HUES64 (cell line): ENCODE measurements at regions not wholly inside any gene's neighbourhood (a gene's known extent, or its start where the extent isn't known, plus 50 kb on each side); places are given as distances from the start of the nearest gene placed in this dataset.

Experiments used
- H3K27ac ChIP-seq: 2 replicates; pipeline ENCODE4 v1.7.0; 2013; ENCODE audit warnings: low read depth, low read length, inconsistent platforms
- H3K27me3 ChIP-seq: 2 replicates; pipeline ENCODE4 v1.6.1; 2013; ENCODE audit warnings: mild to moderate bottlenecking, low read length; ENCODE audit not compliant: insufficient read depth
- H3K36me3 ChIP-seq: 2 replicates; pipeline ENCODE4 v1.6.1; 2013; ENCODE audit warnings: mild to moderate bottlenecking, low read length; ENCODE audit not compliant: insufficient read depth
- H3K4me1 ChIP-seq: 2 replicates; pipeline ENCODE4 v1.6.1; 2013; ENCODE audit warnings: mild to moderate bottlenecking, low read length, moderate library complexity; ENCODE audit not compliant: insufficient read depth
- H3K4me3 ChIP-seq: 2 replicates; pipeline ENCODE4 v1.5.1; 2013; ENCODE audit warnings: mild to moderate bottlenecking, low read length, moderate library complexity
- H3K9ac ChIP-seq: 2 replicates; pipeline ENCODE4 v1.6.1; 2013; ENCODE audit warnings: mild to moderate bottlenecking, low read depth, low read length
- H3K9me3 ChIP-seq: 2 replicates; pipeline ENCODE4 v1.6.1; 2013; ENCODE audit warnings: low read depth, low read length; ENCODE audit not compliant: insufficient read depth
- WGBS: fragments of 150-250, 120-280 bp; methylation state at CpG from one replicate; pipeline ENCODE4 v1.1.7; 2013; ENCODE audit warnings: missing lambda C conversion rate; 5-methylcytosine and 5-hydroxymethylcytosine counted together

DNA sequence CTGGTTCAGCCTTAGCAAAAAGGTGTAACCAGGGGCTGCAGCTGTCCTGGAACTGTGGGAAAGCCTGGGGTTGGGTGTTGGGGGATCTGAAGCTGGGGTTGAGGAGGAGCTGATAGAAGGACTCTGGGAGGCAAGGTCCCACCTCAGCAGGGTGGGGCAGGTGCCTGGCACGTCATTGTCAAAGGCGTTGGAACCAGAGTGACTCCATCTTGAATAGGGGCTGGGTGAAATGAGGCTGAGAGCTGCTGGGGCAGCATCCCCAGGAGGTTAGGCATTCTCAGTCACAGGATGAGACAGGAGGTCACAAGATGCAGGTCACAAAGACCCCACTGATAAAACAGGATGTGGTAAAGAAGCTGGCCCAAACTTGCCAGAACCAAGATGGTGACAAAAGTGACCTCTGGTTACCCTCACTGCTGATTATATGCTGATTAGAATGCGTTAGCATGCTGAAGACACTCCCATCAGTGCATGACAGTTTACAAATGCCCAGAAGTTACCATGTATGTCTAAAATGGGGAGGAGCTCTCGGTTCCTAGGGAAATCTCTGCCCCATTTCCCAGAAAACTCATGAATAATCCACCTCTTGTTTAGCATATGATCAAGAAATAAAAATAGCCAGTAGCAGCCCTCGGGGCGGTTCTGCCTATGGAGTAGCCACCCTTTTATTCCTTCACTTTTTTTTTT lies 85.4 kb downstream of the IER5 start:
- Histone ChIP-seq H3K9ac (no peak overlapping the region), H3K27me3 (no peaks in the 10 kb centered on the region)
- WGBS, result 77% methylated on average over 6 of the region's 6 CpGs

DNA sequence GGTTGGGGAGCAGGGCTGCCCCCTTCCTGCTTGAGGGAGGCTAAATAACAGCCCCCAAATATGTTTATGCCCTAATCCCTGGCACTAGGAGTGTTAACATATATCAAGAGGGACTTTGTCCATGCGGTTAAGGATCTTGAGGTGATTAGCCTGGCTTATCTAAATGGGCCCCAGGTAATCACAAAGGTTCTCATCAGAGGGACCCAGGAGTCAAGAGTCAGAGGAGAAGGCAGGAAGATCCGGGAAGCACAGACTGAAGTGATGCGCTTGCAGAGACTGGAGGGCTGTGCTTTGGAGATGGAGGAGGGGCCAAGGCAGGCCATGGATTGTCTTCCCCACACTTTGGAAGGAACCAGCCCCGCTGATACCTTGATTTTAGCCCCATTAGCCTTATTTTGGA lies 86.4 kb downstream of the IER5 start:
- no peak overlapping the region for H3K4me3 ChIP-seq
- peaks cover 4% of the 10 kb centered on the region; the same call in 1 of the 2 replicates for H3K27me3 ChIP-seq
- no peaks in the 10 kb centered on the region for H3K36me3 ChIP-seq
- 89% methylated on average over 4 of the region's 4 CpGs for WGBS
- no peak overlapping the region for H3K9ac ChIP-seq
- H3K4me1 ChIP-seq, result peaks cover 6% of the 10 kb centered on the region
- H3K27ac ChIP-seq, result no peak overlapping the region
- no peaks in the 10 kb centered on the region for H3K9me3 ChIP-seq

More for the DNA sequence above, 85.4 kb downstream of the IER5 start:
- H3K9me3 ChIP-seq, result no peaks in the 10 kb centered on the region
- no peak overlapping the region for H3K4me3 ChIP-seq
- H3K36me3 ChIP-seq, result no peaks in the 10 kb centered on the region
- H3K27ac ChIP-seq, result no peak overlapping the region
- H3K4me1 ChIP-seq, result no peaks in the 10 kb centered on the region

DNA sequence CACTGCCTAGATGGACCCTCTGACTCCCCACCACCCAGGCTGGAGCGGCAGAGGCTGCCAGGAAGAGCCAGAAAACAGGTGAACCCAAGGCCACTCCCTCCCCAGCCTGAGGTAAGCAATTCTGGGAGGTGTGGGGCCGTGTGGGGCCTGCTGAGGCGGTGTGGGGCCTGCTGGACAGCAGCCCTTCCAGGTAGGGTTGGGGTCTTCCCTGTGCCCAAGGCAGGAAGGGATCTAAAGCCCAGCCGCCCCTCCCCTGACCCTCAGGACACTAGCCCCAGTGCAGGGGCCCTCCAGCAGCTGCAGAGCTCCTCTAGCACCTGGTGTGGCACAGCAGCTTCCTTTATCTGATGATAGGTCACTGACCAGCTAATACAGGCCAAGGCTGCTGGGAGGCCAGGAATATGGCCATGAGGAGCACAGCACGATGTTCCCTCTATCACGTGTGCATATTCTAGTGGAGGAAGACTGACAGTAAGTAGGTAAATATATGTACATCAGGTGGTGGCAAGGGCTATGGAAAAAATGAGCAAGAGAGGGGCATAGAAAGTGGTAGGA lies 86.9 kb downstream of the IER5 start:
- no peak overlapping the region for H3K27ac ChIP-seq
- H3K4me1 ChIP-seq, result peaks cover 11% of the 10 kb centered on the region
- WGBS, result 73% methylated on average over 6 of the region's 6 CpGs
- no peak overlapping the region for H3K4me3 ChIP-seq
- H3K9ac ChIP-seq, result no peak overlapping the region
- no peaks in the 10 kb centered on the region for H3K9me3 ChIP-seq
- H3K27me3 ChIP-seq, result peaks cover 5% of the 10 kb centered on the region; the same call in 1 of the 2 replicates
- H3K36me3 ChIP-seq, result no peaks in the 10 kb centered on the region

DNA sequence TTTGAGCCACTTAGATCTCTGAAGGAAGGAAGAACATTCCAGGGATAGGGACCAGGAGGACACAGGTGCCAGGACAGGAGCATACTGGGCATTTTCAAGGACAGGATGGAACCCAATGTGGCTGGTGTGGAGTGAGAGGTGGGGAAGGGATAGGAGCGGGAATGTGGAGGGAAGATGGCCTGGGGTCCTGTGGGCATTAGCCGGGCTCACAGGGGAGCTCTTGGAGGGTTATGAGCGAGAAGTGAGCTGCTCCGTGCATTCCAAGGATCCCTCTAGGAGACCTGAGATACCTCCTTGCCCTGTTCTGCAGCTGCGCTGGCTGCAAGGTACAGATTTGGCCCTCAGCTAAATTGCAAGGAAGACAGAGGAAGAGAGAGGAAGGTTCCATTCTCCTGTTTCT lies 87.5 kb downstream of the IER5 start:
- WGBS, result 96% methylated on average over 5 of the region's 5 CpGs
- no peak overlapping the region for H3K4me3 ChIP-seq

DNA sequence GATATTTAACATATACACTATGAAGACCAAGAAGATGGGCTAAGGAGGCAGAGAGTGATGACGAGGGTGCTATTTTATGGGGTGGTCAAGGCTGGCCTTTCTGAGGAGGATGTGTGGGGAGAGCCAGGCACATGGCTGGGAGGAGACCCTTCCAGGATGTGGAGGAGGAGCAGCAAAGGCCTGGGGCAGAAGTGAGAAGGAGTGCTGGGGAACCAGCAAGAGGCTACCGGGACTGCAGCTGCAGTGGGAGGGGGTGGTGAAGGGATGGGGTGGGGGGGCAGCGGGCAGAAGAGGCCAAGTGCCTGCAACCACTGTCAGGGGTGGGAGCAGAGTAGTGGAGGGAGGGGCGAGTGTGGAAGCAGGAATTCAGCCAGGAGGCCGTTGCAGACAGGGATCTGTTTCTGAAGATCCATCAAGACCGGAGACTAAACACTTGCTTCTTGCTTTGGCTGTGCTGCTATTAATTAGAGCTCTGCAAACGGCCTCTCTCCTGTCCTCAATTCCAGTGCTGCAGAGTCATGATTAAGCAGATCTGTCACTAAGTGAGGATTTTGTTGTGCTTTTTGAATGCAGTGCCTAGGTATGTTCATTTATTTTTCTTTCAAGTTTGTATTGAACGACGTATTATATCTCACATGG lies 89.9 kb downstream of the IER5 start:
- Histone ChIP-seq H3K27me3 (peaks cover 5% of the 10 kb centered on the region; the same call in 1 of the 2 replicates), H3K9ac (no peak overlapping the region), H3K4me1 (peaks cover 32% of the 10 kb centered on the region), H3K4me3 (no peak overlapping the region), H3K9me3 (no peaks in the 10 kb centered on the region), H3K36me3 (no peaks in the 10 kb centered on the region), H3K27ac (no peak overlapping the region)
- WGBS, result 78% methylated on average over 9 of the region's 9 CpGs

More for the DNA sequence above, 87.5 kb downstream of the IER5 start:
- peaks cover 5% of the 10 kb centered on the region; the same call in 1 of the 2 replicates for H3K27me3 ChIP-seq
- no peaks in the 10 kb centered on the region for H3K36me3 ChIP-seq
- H3K27ac ChIP-seq, result no peak overlapping the region
- H3K9ac ChIP-seq, result no peak overlapping the region
- H3K4me1 ChIP-seq, result peaks cover 16% of the 10 kb centered on the region
- no peaks in the 10 kb centered on the region for H3K9me3 ChIP-seq

DNA sequence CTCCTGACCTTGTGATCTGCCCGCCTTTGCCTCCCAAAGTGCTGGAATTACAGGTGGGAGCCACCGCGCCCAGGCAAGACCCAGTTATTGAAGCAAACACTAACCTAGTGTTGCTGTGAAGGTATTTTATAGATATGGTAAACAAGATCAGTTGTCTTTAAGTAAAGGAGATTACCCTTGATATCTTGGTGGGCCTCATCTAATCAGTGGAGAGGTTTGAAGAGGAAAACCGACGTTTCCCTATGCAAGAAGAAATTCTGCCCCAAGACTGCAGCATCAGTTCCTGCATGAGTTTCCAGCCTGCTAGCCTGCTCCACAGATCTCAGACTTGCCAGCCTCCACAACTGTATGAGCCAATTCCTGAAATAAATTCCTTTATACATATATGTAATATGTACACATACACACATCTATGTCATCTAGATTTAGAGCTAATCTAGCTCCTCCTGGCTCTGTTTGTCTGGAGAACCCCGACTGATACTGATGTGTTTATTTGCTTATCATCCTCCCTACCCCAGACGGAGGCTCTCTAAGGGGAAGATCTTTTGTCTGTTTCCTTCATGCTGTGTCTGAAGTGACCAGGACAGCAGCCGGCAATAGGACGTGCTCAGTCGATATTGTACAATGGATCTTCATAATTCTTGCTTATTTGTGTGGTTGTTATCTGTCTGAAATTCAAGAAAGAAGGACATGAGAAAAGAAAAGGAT lies 90.9 kb downstream of the IER5 start:
- Histone ChIP-seq H3K9me3 (no peaks in the 10 kb centered on the region), H3K27me3 (peaks cover 5% of the 10 kb centered on the region; the same call in 1 of the 2 replicates), H3K4me3 (peak overlapping the region; percentile 5; the same call in 1 of the 2 replicates), H3K9ac (peak overlapping the region; percentile 50), H3K27ac (peak overlapping the region; percentile 51; the same call in 1 of the 2 replicates), H3K36me3 (no peaks in the 10 kb centered on the region), H3K4me1 (peaks cover 32% of the 10 kb centered on the region)
- WGBS, result 67% methylated on average over 10 of the region's 10 CpGs

DNA sequence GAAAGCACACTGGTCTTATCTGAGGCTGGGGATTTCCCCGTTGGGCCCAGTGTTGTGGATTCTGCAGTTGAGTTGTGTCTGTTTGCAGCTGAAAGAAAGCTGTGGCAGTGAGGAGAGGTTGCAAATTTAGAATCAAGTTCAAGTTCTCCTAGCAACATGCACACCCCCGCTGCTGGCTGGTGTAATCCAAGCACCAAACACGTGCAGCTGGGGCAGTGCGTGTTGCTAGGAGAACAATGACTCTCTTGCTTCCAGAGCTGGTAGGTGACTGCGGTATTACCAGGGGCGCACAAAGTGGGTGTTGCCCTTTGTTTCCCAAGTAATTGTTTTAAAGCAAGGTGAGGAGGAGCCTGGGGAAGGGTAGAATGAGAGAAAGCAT lies 91.5 kb downstream of the IER5 start:
- H3K4me1 ChIP-seq, result peaks cover 32% of the 10 kb centered on the region
- WGBS, result 10% methylated on average over 6 of the region's 6 CpGs
- H3K27ac ChIP-seq, result peak overlapping the region; percentile 51; the same call in 1 of the 2 replicates
- peak overlapping the region; percentile 50 for H3K9ac ChIP-seq
- no peaks in the 10 kb centered on the region for H3K9me3 ChIP-seq
- no peaks in the 10 kb centered on the region for H3K36me3 ChIP-seq
- H3K4me3 ChIP-seq, result peak overlapping the region; percentile 5; the same call in 1 of the 2 replicates
- H3K27me3 ChIP-seq, result peaks cover 6% of the 10 kb centered on the region; the same call in 1 of the 2 replicates

DNA sequence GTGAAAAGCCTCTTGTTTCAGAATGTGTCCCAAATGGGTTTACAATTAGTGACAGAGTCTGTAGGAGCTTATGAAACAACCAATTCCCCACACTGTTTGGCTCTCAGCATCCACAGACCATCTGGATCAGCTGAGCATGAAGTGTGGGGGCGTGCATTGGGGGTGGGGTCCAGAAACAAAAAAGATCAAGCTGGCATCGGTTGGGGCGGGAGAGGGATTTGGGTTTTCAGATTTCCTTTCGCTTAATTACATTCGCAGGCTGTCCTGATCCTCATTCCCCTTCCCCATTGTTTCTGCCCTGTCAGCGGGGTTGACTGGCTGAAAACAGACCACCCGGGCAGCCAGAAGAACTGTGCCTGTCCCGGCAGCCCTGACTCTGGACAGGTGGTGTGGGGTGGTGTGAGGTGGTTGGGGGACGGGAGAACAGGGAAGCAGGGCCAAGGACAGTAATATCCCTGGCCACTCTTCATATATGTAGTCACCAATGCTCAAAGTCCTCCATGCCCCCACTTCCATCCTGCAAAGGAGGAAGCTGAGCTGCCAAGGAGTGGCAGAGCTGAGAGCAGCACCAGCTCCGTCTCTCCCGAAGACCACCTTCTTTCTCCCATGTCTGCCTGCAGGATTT lies 92.0 kb downstream of the IER5 start:
- 32% methylated on average over 10 of the region's 11 CpGs for WGBS
- H3K27me3 ChIP-seq, result peaks cover 9% of the 10 kb centered on the region
- 0 out of 2 replicates have a peak overlapping the region, but pooled peaks have one; percentile 50 for H3K9ac ChIP-seq
- H3K27ac ChIP-seq, result peak overlapping the region; percentile 28; the same call in 1 of the 2 replicates
- no peaks in the 10 kb centered on the region for H3K36me3 ChIP-seq
- H3K4me3 ChIP-seq, result peak overlapping the region; percentile 5; the same call in 1 of the 2 replicates
- H3K4me1 ChIP-seq, result peaks cover 32% of the 10 kb centered on the region
- H3K9me3 ChIP-seq, result no peaks in the 10 kb centered on the region

DNA sequence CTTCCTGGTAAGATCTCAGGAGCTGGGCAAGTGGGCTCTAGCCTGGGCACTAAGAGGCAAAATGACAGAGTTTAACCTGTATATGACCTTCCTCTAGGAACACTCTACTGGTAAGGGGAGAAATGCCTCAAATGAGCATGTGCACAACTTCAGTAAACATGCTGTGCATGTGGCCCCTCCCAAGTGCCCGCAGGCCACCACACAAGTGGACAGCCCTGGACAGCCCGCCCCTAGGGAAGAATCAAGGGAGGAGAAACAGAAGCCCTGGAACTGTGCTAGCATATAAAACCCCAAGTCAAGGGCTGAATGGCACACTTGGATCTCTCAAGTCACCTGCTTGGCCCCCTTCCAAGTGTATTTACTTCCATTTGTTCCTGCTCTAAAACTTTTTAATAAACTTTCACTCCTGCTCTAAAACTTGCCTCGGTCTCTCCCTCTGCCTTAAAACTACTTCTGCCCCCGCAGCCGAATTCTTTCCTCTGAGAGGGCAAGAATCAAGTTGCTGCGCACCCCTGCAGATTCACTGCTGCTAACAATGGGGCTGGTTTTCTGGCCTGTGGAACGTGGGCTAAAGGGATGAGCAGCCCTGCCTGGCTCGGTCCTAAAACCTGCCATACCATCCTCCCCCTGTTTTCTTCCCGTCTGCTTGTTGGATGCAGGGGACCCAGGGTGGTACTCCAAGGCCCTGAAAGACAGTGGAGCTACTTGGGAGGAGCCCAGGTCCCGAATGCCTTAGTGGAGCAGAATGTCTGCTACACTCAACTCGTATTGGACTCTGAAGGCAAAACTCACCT lies 93.5 kb downstream of the IER5 start:
- peaks cover 9% of the 10 kb centered on the region for H3K27me3 ChIP-seq
- H3K4me1 ChIP-seq, result peaks cover 32% of the 10 kb centered on the region
- H3K9ac ChIP-seq, result no peak overlapping the region

DNA sequence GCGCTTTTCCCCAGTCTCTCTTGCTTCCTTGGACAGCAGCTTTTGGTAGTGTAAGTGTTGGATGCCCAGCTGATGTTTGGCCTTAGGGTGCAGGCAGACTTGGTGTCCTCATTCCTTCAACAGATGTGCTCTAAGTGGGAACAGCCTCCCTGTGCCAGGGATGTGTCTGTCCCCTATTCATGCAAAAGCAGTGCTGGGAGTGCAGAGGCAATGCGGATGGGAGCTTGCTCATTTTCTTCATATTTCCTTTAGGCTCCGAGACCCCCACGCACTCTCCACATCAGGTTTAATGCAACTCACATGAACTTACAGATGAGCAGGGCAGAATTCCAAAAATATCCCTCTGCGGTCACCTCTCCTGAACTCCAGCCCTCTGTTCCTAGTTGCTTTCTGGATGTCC lies 96.1 kb downstream of the IER5 start:
- H3K27ac ChIP-seq, result no peak overlapping the region
- H3K9ac ChIP-seq, result no peak overlapping the region
- H3K9me3 ChIP-seq, result no peaks in the 10 kb centered on the region
- H3K4me3 ChIP-seq, result no peak overlapping the region
- peaks cover 29% of the 10 kb centered on the region for H3K4me1 ChIP-seq
- peaks cover 7% of the 10 kb centered on the region for H3K27me3 ChIP-seq
- 95% methylated on average over 5 of the region's 5 CpGs for WGBS
- no peaks in the 10 kb centered on the region for H3K36me3 ChIP-seq

More for the DNA sequence above, 93.5 kb downstream of the IER5 start:
- no peaks in the 10 kb centered on the region for H3K36me3 ChIP-seq
- WGBS, result 61% methylated on average over 11 of the region's 11 CpGs
- no peak overlapping the region for H3K27ac ChIP-seq
- H3K4me3 ChIP-seq, result no peak overlapping the region
- no peaks in the 10 kb centered on the region for H3K9me3 ChIP-seq
